Islet precursor cell (in vitro differentiated cells): ENCODE measurements at regions not wholly inside any gene's neighbourhood (a gene's known extent, or its start where the extent isn't known, plus 50 kb on each side); places are given as distances from the start of the nearest gene placed in this dataset.
"Not testable (repeated sequence)": the region's sequence is repeated elsewhere in the genome, so short reads cannot be mapped to it uniquely, and the experiment has no call there.

Source experiments
- DNase-seq: peaks from one replicate; pipeline ENCODE4 v3.0.0-alpha.2; 2018

- not testable (repeated sequence) for DNase-seq
Measured at GRCh38 chr14:105639969-105640931, 113.9 kb downstream of the TMEM121 start.

GRCh38 chr14:105641075-105641937 lies 114.9 kb downstream of the TMEM121 start:
- DNase-seq = no peak

- not testable (repeated sequence) for DNase-seq
Measured at GRCh38 chr14:105641951-105642350, 115.6 kb downstream of the TMEM121 start.

GRCh38 chr14:105642486-105642885 lies 116.1 kb downstream of the TMEM121 start:
- DNase-seq = not testable (repeated sequence)

- DNase-seq = not testable (repeated sequence)
Measured at GRCh38 chr14:105643406-105644052, 117.1 kb downstream of the TMEM121 start.

- DNase-seq = not testable (repeated sequence)
Measured at GRCh38 chr14:105644053-105644435, 117.7 kb downstream of the TMEM121 start.

- DNase-seq = not testable (repeated sequence)
Measured at GRCh38 chr14:105644457-105644856, 118.1 kb downstream of the TMEM121 start.

- DNase-seq = not testable (repeated sequence)
Measured at GRCh38 chr14:105644891-105645290, 118.5 kb downstream of the TMEM121 start.

GRCh38 chr14:105645389-105645788 lies 119.0 kb downstream of the TMEM121 start:
- not testable (repeated sequence) for DNase-seq

GRCh38 chr14:105646175-105646574 lies 119.8 kb downstream of the TMEM121 start:
- no peak for DNase-seq

- DNase-seq = not testable (repeated sequence)
Measured at GRCh38 chr14:105646711-105647281, 120.4 kb downstream of the TMEM121 start.

- DNase-seq = not testable (repeated sequence)
Measured at GRCh38 chr14:105647426-105647783, 121.0 kb downstream of the TMEM121 start.

- no peak for DNase-seq
Measured at GRCh38 chr14:105647784-105648608, 121.6 kb downstream of the TMEM121 start.

GRCh38 chr14:105648609-105649535 lies 122.5 kb downstream of the TMEM121 start:
- DNase-seq = not testable (repeated sequence)

- not testable (repeated sequence) for DNase-seq
Measured at GRCh38 chr14:105652317-105652716, 125.9 kb downstream of the TMEM121 start.

GRCh38 chr14:105653921-105654320 lies 127.5 kb downstream of the TMEM121 start:
- not testable (repeated sequence) for DNase-seq

- DNase-seq = not testable (repeated sequence)
Measured at GRCh38 chr14:105659255-105659654, 132.9 kb downstream of the TMEM121 start.

GRCh38 chr14:105659935-105660527 lies 133.6 kb downstream of the TMEM121 start:
- DNase-seq = no peak

GRCh38 chr14:105660816-105661531 lies 134.6 kb downstream of the TMEM121 start:
- DNase-seq = no peak
